Gastrocnemius medialis (tissue), 4 donors: ENCODE measurements at regions not wholly inside any gene's neighbourhood (a gene's known extent, or its start where the extent isn't known, plus 50 kb on each side); places are given as distances from the start of the nearest gene placed in this dataset.

Experiments used
- POLR2A ChIP-seq, 2 donors: fragments of 450-650 bp; IDR thresholded peaks; one replicate each; pipeline ENCODE4 v1.6.1; 2017; ENCODE audit warnings: antibody characterized with exemption in 2 of 2, mild to moderate bottlenecking in 2 of 2, moderate library complexity in 2 of 2
- TF ChIP-seq, protein P1 (sequence below), 5 experiments: fragments of 450-650 bp in 3 of 5; fragments of 200-600 bp in 2 of 5; sonication (generic) in 2 of 5; IDR thresholded peaks in 4 of 5; conservative IDR thresholded peaks in 1 of 5; 1 replicate in 4 of 5; 2 replicates in 1 of 5; pipeline ENCODE4 v1.5.1; 2016 to 2019; ENCODE audit warnings: antibody characterized with exemption in 5 of 5, mild to moderate bottlenecking in 3 of 5, moderate library complexity in 3 of 5

DNA sequence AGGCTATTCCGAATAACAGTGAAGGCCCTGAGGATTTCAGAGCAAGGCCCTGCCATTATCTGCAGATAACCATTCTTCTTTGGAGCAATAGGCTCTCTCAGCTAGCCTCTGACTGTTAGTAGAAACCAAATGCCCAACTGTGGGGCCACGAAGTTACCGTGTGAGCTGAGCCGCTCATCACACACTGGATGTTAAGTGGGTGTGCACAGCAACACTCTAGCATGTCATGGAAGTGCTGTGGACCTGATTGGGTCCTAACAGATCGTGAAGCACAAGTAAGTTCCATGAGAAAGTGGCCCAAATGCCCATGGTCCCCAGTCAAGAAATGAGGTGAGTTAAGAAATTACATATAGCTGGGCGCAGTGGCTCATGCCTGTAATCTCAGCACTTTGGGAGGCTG lies 190.4 kb downstream of the ALG10 start:
- TF ChIP-seq, protein P1, sequence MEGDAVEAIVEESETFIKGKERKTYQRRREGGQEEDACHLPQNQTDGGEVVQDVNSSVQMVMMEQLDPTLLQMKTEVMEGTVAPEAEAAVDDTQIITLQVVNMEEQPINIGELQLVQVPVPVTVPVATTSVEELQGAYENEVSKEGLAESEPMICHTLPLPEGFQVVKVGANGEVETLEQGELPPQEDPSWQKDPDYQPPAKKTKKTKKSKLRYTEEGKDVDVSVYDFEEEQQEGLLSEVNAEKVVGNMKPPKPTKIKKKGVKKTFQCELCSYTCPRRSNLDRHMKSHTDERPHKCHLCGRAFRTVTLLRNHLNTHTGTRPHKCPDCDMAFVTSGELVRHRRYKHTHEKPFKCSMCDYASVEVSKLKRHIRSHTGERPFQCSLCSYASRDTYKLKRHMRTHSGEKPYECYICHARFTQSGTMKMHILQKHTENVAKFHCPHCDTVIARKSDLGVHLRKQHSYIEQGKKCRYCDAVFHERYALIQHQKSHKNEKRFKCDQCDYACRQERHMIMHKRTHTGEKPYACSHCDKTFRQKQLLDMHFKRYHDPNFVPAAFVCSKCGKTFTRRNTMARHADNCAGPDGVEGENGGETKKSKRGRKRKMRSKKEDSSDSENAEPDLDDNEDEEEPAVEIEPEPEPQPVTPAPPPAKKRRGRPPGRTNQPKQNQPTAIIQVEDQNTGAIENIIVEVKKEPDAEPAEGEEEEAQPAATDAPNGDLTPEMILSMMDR (IDR thresholded peaks at IDR 0.05 in 4 of 5, conservative IDR thresholded peaks at IDR 0.05 in 1 of 5), result no peak
- TF ChIP-seq POLR2A (IDR thresholded peaks at IDR 0.05), result no peak
